PC-3 (cell line): ENCODE measurements at regions not wholly inside any gene's neighbourhood (a gene's known extent, or its start where the extent isn't known, plus 50 kb on each side); places are given as distances from the start of the nearest gene placed in this dataset.

Experiments used
- ATAC-seq: fragments of 200-7000 bp; cut with Tn5 transposase; 2 replicates; pipeline ENCODE4 v1.9.1; 2020; ENCODE audit warnings: mild to moderate bottlenecking, moderate library complexity
- BruUV-seq: library from RNA; stranded (reverse); fragments of 400-500 nt; replicated peaks from 2 replicates; lab custom pipeline; 2021; lab: Mats Ljungman, UMichigan
- CTCF ChIA-PET: fragments of 300-600 bp; sonication (Branson Sonifier 250); formaldehyde crosslinking; loops from one replicate; lab custom pipeline; 2022; ENCODE audit warnings: antibody characterized with exemption; lab: Charles Lee
- POLR2A ChIA-PET: fragments of 300-600 bp; sonication (Branson Sonifier 250); formaldehyde crosslinking; loops from one replicate; lab custom pipeline; 2022; ENCODE audit warnings: antibody characterized with exemption; ENCODE audit not compliant: unreplicated experiment; lab: Charles Lee
- DNase-seq: peaks from one replicate; pipeline ENCODE4 v3.0.0-alpha.2; 2015
- H2AFZ ChIP-seq: fragments of 300-600 bp; sonication (generic); 2 replicates; pipeline ENCODE4 v1.6.0; 2016; ENCODE audit warnings: antibody characterized with exemption, low read length
- H3F3A ChIP-seq: fragments of 300-600 bp; sonication (generic); one replicate; pipeline ENCODE4 v1.6.0; 2017; ENCODE audit warnings: antibody characterized with exemption, low read length, control low read depth, mild to moderate bottlenecking; ENCODE audit not compliant: unreplicated experiment
- H3K27ac ChIP-seq: fragments of 300-600 bp; sonication (generic); 2 replicates; pipeline ENCODE4 v1.5.1; 2016; ENCODE audit warnings: mild to moderate bottlenecking, low read length
- H3K27me3 ChIP-seq: fragments of 300-600 bp; sonication (generic); 2 replicates; pipeline ENCODE4 v1.6.1; 2016; ENCODE audit warnings: low read length, mixed read lengths
- H3K36me3 ChIP-seq: fragments of 300-600 bp; sonication (generic); 2 replicates; pipeline ENCODE4 v1.6.1; 2016; ENCODE audit warnings: low read depth, mixed run types, low read length, mixed read lengths
- H3K4me1 ChIP-seq: fragments of 300-600 bp; sonication (generic); 2 replicates; pipeline ENCODE4 v1.5.1; 2016; ENCODE audit warnings: low read length; ENCODE audit not compliant: insufficient read depth
- H3K4me2 ChIP-seq: fragments of 300-600 bp; sonication (generic); 2 replicates; pipeline ENCODE4 v1.6.0; 2016; ENCODE audit warnings: low read length
- H3K4me3 ChIP-seq: fragments of 300-600 bp; sonication (generic); 2 replicates; pipeline ENCODE4 v1.5.1; 2016; ENCODE audit warnings: mild to moderate bottlenecking, low read length, mixed read lengths
- H3K79me2 ChIP-seq: fragments of 300-600 bp; sonication (generic); 2 replicates; pipeline ENCODE4 v1.6.1; 2017; ENCODE audit warnings: low read length, mixed read lengths
- H3K9ac ChIP-seq: fragments of 300-600 bp; sonication (generic); 2 replicates; pipeline ENCODE4 v1.6.0; 2016; ENCODE audit warnings: mild to moderate bottlenecking, low read length
- H3K9me2 ChIP-seq: fragments of 300-600 bp; sonication (generic); replicated peaks from 2 replicates; pipeline ENCODE4 v1.6.1; 2016; ENCODE audit warnings: mixed run types, low read length, mixed read lengths
- H3K9me3 ChIP-seq: fragments of 300-600 bp; sonication (generic); 2 replicates; pipeline ENCODE4 v1.6.1; 2016; ENCODE audit warnings: low read length, mixed read lengths
- H4K20me1 ChIP-seq: fragments of 300-600 bp; sonication (generic); 2 replicates; pipeline ENCODE4 v1.6.1; 2016; ENCODE audit warnings: low read length, mixed read lengths
- EZH2 ChIP-seq: fragments of 300-600 bp; sonication (generic); IDR thresholded peaks from one replicate; pipeline ENCODE4 v1.6.1; 2017; ENCODE audit warnings: antibody characterized with exemption, mild to moderate bottlenecking, low read length; ENCODE audit not compliant: unreplicated experiment
- EZH2phosphoT487 ChIP-seq: fragments of 300-600 bp; sonication (generic); IDR thresholded peaks from 2 replicates; pipeline ENCODE4 v1.6.1; 2018; ENCODE audit warnings: mild to moderate bottlenecking, antibody characterized with exemption, low read length, borderline replicate concordance
- intact Hi-C: fragments of 100-400 bp; cut with micrococcal nuclease; formaldehyde crosslinking; loops from 2 replicates; pipeline ENCODE4 v1.9.0; 2023
- TF ChIP-seq, protein P1 (sequence below): fragments of 300-600 bp; sonication (generic); conservative IDR thresholded peaks from 2 replicates; pipeline ENCODE4 v1.5.1; 2017; ENCODE audit warnings: antibody characterized with exemption, low read depth, mild to moderate bottlenecking, low read length

DNA sequence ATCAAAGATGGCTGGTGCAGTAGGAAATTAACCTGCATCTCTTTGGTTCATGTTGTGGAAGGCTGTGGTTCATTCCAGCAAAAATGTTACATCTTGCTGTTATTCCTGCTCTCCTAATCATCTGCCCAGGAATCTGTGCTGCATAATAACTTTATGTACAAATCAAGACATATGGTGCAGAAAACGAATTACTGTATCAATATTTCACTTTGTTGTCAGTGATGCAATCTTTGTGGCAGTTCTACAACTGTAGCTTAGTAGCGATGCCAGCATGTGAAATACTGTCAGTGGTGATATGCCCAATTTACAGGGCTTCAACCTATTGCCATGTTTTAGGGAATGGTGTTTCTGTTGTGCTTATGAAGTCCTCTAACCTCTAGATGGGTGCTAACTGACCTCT lies 1114.7 kb downstream of the SOCS6 start:
- intact Hi-C loops: no loop called here
- ATAC-seq (no peak), DNase-seq (no peak)
- H3K27me3 ChIP-seq: no peaks in the 10 kb centered on the region
- ChIA-PET POLR2A (no interaction called here), CTCF (no interaction called here)
- no peak overlapping the region for H3K27ac ChIP-seq
- no peak overlapping the region for H2AFZ ChIP-seq
- H3F3A ChIP-seq: no peaks in the 10 kb centered on the region
- H3K9ac ChIP-seq: no peak overlapping the region
- BruUV-seq: no TSS peak
- TF ChIP-seq, protein P1, sequence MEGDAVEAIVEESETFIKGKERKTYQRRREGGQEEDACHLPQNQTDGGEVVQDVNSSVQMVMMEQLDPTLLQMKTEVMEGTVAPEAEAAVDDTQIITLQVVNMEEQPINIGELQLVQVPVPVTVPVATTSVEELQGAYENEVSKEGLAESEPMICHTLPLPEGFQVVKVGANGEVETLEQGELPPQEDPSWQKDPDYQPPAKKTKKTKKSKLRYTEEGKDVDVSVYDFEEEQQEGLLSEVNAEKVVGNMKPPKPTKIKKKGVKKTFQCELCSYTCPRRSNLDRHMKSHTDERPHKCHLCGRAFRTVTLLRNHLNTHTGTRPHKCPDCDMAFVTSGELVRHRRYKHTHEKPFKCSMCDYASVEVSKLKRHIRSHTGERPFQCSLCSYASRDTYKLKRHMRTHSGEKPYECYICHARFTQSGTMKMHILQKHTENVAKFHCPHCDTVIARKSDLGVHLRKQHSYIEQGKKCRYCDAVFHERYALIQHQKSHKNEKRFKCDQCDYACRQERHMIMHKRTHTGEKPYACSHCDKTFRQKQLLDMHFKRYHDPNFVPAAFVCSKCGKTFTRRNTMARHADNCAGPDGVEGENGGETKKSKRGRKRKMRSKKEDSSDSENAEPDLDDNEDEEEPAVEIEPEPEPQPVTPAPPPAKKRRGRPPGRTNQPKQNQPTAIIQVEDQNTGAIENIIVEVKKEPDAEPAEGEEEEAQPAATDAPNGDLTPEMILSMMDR: no peak
- no peak for TF ChIP-seq EZH2phosphoT487
- no peak for TF ChIP-seq EZH2
- H3K4me1 ChIP-seq: no peaks in the 10 kb centered on the region
- no peaks in the 10 kb centered on the region for H3K9me3 ChIP-seq
- no peak overlapping the region for H3K4me3 ChIP-seq
- H4K20me1 ChIP-seq: no peaks in the 10 kb centered on the region
- no peaks in the 10 kb centered on the region for H3K79me2 ChIP-seq
- no peak overlapping the region for H3K4me2 ChIP-seq
- no peaks in the 10 kb centered on the region for H3K36me3 ChIP-seq
- H3K9me2 ChIP-seq: no peaks in the 10 kb centered on the region

- Histone ChIP-seq H4K20me1 (no peaks in the 10 kb centered on the region), H3K9ac (no peak overlapping the region), H3K4me3 (no peak overlapping the region), H3K9me2 (no peaks in the 10 kb centered on the region), H3K79me2 (no peaks in the 10 kb centered on the region), H3K27me3 (no peaks in the 10 kb centered on the region), H3K9me3 (no peaks in the 10 kb centered on the region), H3K36me3 (no peaks in the 10 kb centered on the region), H3K4me1 (no peaks in the 10 kb centered on the region), H2AFZ (no peak overlapping the region), H3K4me2 (no peak overlapping the region), H3K27ac (no peak overlapping the region), H3F3A (no peaks in the 10 kb centered on the region)
- BruUV-seq: no TSS peak
- intact Hi-C loops: loop anchor here (5.0 kb wide), 3 partner anchors 689 to 1149 kb away; no protein-coding TSS in a partner anchor
- DNase-seq: peak; percentile 52
- peak; percentile 64 for ATAC-seq
- POLR2A ChIA-PET: no interaction called here
- CTCF ChIA-PET: no interaction called here
- TF ChIP-seq EZH2phosphoT487 (no peak), EZH2 (no peak)
- TF ChIP-seq, protein P1: peak; percentile 55
Observed at GRCh38 chr18:71398531-71398930, 1109.7 kb downstream of the SOCS6 start.

DNA sequence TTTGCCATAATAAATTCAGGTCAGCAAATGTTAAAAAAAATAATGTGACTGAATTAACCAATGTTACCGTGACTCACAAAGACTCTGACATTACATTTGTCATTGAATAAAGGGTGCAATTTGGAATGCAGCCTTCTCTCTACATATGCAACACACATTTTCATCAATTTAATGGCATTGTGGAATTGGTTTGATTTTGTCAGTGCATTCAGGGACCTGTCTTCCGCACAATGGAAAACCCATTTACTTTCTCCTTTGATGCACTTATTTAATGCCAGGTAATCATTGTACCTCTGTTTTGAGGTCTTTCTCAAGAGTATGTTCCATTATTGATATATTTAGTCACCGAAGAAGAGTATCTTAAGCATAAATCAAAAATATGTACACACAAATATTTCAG lies 1099.3 kb downstream of the SOCS6 start:
- no peak overlapping the region for H2AFZ ChIP-seq
- no peak for TF ChIP-seq EZH2
- TF ChIP-seq, protein P1: no peak
- TF ChIP-seq EZH2phosphoT487: no peak
- intact Hi-C loops: no loop called here

More for the DNA sequence above, 1099.3 kb downstream of the SOCS6 start:
- no TSS peak for BruUV-seq
- H3K9me3 ChIP-seq: no peaks in the 10 kb centered on the region
- H3K79me2 ChIP-seq: no peaks in the 10 kb centered on the region
- H3F3A ChIP-seq: no peaks in the 10 kb centered on the region
- ChIA-PET POLR2A (no interaction called here), CTCF (no interaction called here)
- H3K9ac ChIP-seq: no peak overlapping the region
- H3K4me1 ChIP-seq: no peaks in the 10 kb centered on the region
- DNase-seq (no peak), ATAC-seq (no peak)
- no peaks in the 10 kb centered on the region for H3K27me3 ChIP-seq
- no peaks in the 10 kb centered on the region for H4K20me1 ChIP-seq
- H3K27ac ChIP-seq: no peak overlapping the region
- no peak overlapping the region for H3K4me2 ChIP-seq
- H3K9me2 ChIP-seq: no peaks in the 10 kb centered on the region
- no peak overlapping the region for H3K4me3 ChIP-seq
- no peaks in the 10 kb centered on the region for H3K36me3 ChIP-seq
